ENCODE measurements at regions not wholly inside any gene's neighbourhood (a gene's known extent, or its start where the extent isn't known, plus 50 kb on each side); places are given as distances from the start of the nearest gene placed in this dataset.

DNA sequence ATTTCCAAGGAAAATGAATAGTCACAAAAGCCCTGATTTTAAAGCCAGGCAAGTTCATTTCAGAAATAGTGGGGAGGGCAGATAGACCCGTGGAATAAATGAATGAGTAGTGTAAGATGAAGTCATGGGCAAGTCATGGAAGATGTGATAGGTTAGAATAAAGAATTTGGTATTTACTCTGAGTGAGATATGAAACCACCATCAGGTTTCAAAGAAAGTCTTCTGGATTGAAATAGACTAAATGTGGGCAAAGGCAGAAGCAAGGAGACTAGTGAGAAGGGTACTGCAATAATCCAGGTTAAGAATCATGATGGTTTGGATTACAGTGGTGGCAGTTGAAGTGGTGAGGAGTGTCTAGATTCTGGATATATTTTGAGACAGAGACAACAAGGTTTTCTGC, 218.5 kb upstream of the AFF2 start:
- H3K4me3 ChIP-seq (replicated peaks in 1 of 2; ENCODE audit: low read depth in 2 of 2, low read length in 2 of 2) = no peak overlapping the region
- no peak for DNase-seq (ENCODE audit: low read depth in 2 of 2)

DNA sequence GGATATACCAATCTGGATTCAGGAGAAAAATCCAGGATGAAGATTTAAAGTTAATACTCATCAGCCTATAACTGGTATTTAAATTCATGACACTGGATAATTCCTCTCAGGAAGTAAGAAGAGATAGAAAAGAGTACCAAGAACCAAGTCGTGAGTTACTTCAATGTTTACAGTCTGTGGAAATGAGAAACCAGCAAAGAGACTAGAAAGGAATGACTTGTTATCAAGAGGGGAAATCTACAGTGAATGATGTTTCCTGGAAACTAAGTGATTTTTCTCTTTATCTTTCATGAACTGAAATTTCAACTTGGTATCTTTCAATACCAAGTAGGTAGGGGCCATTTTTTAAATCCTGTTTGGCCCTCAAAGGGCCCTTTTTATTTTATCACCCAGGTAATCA, 217.9 kb upstream of the AFF2 start:
- no peak overlapping the region for H3K4me3 ChIP-seq (replicated peaks in 1 of 2; ENCODE audit: low read depth in 2 of 2, low read length in 2 of 2)
- DNase-seq (ENCODE audit: low read depth in 2 of 2) = no peak
- TF ChIP-seq, protein P1, sequence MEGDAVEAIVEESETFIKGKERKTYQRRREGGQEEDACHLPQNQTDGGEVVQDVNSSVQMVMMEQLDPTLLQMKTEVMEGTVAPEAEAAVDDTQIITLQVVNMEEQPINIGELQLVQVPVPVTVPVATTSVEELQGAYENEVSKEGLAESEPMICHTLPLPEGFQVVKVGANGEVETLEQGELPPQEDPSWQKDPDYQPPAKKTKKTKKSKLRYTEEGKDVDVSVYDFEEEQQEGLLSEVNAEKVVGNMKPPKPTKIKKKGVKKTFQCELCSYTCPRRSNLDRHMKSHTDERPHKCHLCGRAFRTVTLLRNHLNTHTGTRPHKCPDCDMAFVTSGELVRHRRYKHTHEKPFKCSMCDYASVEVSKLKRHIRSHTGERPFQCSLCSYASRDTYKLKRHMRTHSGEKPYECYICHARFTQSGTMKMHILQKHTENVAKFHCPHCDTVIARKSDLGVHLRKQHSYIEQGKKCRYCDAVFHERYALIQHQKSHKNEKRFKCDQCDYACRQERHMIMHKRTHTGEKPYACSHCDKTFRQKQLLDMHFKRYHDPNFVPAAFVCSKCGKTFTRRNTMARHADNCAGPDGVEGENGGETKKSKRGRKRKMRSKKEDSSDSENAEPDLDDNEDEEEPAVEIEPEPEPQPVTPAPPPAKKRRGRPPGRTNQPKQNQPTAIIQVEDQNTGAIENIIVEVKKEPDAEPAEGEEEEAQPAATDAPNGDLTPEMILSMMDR (IDR thresholded peaks at IDR 0.05; ENCODE audit: low read depth, low read length) = no peak

More for the DNA sequence above, 218.5 kb upstream of the AFF2 start:
- TF ChIP-seq, protein P1 (IDR thresholded peaks at IDR 0.05; ENCODE audit: low read depth, low read length) = no peak

DNA sequence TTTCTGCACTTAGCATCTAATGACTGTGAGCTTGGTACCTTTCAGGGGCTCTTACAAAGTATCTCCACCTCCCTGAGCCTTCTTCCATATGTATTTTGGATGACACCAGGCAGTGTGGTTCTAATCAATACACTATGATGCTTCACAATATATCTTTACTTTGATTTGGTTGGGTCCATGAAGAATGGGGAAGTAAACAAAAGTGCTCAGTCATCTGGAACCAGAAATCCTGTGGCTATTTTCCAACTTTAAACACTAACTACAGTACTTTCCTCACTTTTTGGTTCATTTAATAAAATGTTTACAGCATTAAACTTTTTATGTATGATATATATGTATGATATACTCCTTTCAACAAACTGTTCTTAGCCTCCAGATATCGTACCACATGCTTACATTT, 216.4 kb upstream of the AFF2 start:
- TF ChIP-seq, protein P1 (IDR thresholded peaks at IDR 0.05; ENCODE audit: low read depth, low read length) = no peak
- no peak for DNase-seq (ENCODE audit: low read depth in 2 of 2)

DNA sequence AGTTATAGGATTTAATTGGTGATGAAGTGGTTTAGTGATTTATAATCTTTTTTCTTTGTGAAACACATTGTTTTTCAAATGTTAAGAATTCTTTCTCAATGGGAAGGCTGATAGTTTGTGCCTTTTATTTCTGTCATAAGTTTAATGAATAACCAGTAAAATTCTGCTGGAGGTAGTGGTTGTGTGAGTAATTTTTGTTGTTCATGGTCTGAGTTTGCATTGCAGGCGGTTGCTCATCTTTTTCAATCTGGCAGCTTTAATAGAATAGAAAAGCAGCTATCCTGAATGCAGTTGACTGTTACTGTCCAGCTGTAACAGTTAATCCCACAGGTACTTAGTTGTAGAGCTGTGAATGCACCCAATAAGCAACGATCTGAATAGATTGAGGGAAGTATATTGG, 215.6 kb upstream of the AFF2 start:
- no peak for DNase-seq (ENCODE audit: low read depth in 2 of 2)
- TF ChIP-seq, protein P1 (IDR thresholded peaks at IDR 0.05; ENCODE audit: low read depth, low read length) = no peak
- H3K4me3 ChIP-seq (replicated peaks in 1 of 2; ENCODE audit: low read depth in 2 of 2, low read length in 2 of 2) = no peak overlapping the region

More for the DNA sequence above, 216.4 kb upstream of the AFF2 start:
- H3K4me3 ChIP-seq (replicated peaks in 1 of 2; ENCODE audit: low read depth in 2 of 2, low read length in 2 of 2) = no peak overlapping the region

DNA sequence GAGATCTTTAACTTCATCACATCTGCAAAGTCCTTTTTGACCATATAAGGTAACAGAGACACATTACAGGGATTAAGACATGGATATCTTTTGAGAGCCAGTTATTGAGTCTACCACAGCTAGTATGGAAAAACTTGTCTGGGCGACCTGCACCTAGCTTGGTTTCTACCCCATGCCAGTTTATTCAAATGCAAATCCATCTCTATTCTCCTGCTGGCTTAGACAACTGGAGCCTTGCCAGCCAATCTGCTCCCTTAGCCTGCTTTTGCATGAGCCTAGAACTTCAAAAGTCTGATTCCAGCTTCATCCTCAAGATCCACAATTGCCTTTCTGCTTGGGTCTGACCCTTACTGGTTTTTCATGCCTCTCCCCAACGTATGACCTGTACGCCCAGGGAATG, 212.0 kb upstream of the AFF2 start:
- TF ChIP-seq, protein P1 (IDR thresholded peaks at IDR 0.05; ENCODE audit: low read depth, low read length) = no peak
- H3K4me3 ChIP-seq (replicated peaks in 1 of 2; ENCODE audit: low read depth in 2 of 2, low read length in 2 of 2) = no peak overlapping the region
- DNase-seq (ENCODE audit: low read depth in 2 of 2) = no peak

DNA sequence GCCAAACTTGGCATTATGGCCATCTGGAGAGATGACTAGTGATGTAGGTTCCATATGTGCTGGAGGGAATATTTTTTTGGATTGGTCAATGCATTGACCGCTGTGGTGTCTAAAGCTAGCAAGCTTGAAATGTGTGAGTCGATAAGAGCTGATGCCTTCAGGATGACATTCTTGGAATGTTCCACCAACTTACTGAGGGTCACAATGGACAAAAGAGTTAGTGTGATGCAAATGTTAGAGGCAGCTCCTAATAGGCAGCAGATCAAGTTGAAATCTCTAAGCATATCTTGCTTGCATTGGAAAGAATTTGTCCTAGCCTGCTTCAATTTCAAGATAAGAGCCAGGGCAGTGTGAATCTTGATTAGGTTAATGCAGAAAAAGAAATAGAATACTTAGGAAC, 210.4 kb upstream of the AFF2 start:
- no peak overlapping the region for H3K4me3 ChIP-seq (replicated peaks in 1 of 2; ENCODE audit: low read depth in 2 of 2, low read length in 2 of 2)
- TF ChIP-seq, protein P1 (IDR thresholded peaks at IDR 0.05; ENCODE audit: low read depth, low read length) = no peak
- no peak for DNase-seq (ENCODE audit: low read depth in 2 of 2)

DNA sequence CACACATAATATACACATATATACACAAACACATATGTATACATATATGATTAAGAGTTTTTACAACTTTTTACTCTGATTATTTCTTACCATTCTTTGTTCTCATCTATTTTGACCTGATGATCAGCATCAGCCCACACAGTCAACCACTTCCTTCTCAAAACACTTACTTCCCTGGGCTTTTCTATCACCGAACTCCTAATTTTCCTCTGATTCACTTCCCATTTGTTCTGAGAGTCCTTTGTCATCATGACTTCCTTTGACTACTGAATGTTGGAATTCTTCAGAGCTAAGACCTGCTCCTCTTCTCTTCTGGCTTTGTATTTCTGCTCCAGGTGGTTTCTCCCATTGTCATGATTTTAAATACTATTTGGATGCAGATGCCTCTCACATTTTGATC, 209.5 kb upstream of the AFF2 start:
- DNase-seq (ENCODE audit: low read depth in 2 of 2) = no peak
- H3K4me3 ChIP-seq (replicated peaks in 1 of 2; ENCODE audit: low read depth in 2 of 2, low read length in 2 of 2) = no peak overlapping the region
- TF ChIP-seq, protein P1 (IDR thresholded peaks at IDR 0.05; ENCODE audit: low read depth, low read length) = no peak
